ENCODE measurements at regions not wholly inside any gene's neighbourhood (a gene's known extent, or its start where the extent isn't known, plus 50 kb on each side); places are given as distances from the start of the nearest gene placed in this dataset.

DNA sequence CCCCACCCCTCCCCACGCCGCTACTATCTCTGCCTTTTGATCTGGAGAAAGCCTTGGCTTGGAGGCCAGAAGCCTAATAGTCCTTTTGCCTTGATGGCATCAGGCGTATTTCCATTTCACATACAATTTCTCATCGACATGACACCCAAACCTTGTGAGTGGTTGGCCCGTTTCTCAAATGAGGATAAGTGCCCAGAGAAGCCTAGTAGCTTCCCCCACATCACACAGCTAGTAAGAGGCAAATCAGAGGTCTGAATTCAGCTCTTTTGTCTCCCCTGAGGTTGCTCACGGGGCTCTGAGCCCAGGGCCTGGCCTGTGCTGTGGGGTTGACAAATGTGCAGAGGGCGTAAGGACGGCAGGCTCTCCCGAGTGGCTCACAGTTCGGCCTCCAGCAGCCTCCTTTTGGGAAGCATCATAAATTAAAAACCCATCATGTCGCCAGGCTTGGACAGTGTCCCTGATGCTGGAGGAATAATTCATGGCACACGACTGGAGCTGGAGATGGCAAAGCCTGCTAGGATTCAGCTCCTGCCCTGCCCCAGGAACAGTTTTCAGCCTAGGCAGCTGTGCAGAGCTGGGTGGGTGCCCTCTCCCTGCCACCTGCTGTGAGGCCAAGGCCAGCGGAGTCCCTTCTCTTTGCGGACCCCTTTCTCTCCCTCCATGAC is 263.8 kb downstream of the NSG2 start:
- no peaks in the 10 kb centered on the region for H3K27me3 ChIP-seq (replicated peaks; ENCODE audit: insufficient read depth)
- H3K36me3 ChIP-seq: no peaks in the 10 kb centered on the region
- TF ChIP-seq CTCF (IDR thresholded peaks at IDR 0.05): no peak
- DNase-seq (ENCODE audit: low spot score) (no peak), ATAC-seq (ENCODE audit: insufficient number of reproducible peaks, low FRiP score, low read depth) (no peak)
- no peak overlapping the region for H3K27ac ChIP-seq
- H3K9me3 ChIP-seq: no peaks in the 10 kb centered on the region
- peaks cover 0 to 10% of the 10 kb centered on the region in 2 donors for H3K4me1 ChIP-seq (ENCODE audit: control insufficient read depth in 1 of 2, low read depth in 2 of 2)
- no peak overlapping the region for H3K4me3 ChIP-seq

DNA sequence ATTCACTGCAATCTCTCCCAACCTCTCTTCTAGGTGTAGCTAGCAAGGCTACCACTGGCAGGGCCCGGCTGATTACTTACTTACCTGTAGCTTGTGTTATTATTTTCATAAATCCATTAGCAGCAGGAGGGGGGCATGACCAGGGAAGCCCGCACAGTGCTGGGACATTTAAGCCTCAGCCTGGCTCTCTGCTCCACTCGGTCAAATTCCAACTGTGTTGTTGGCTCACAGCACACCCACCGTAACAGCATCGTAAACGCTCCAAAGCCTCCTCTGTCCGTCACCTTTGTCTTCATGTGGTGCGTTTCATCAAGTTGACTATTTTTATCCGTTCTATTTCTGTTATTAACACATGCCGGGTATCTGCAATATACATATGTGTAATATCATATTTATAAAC is 264.7 kb downstream of the NSG2 start:
- no peak for TF ChIP-seq CTCF (IDR thresholded peaks at IDR 0.05)
- no peak overlapping the region for H3K27ac ChIP-seq
- H3K4me3 ChIP-seq: no peak overlapping the region
- no peaks in the 10 kb centered on the region for H3K9me3 ChIP-seq
- ATAC-seq (ENCODE audit: insufficient number of reproducible peaks, low FRiP score, low read depth) (no peak), DNase-seq (ENCODE audit: low spot score) (no peak)
- H3K36me3 ChIP-seq: no peaks in the 10 kb centered on the region
- H3K27me3 ChIP-seq (replicated peaks; ENCODE audit: insufficient read depth): no peaks in the 10 kb centered on the region
- H3K4me1 ChIP-seq (ENCODE audit: control insufficient read depth in 1 of 2, low read depth in 2 of 2): peaks cover 0 to 10% of the 10 kb centered on the region in 2 donors

DNA sequence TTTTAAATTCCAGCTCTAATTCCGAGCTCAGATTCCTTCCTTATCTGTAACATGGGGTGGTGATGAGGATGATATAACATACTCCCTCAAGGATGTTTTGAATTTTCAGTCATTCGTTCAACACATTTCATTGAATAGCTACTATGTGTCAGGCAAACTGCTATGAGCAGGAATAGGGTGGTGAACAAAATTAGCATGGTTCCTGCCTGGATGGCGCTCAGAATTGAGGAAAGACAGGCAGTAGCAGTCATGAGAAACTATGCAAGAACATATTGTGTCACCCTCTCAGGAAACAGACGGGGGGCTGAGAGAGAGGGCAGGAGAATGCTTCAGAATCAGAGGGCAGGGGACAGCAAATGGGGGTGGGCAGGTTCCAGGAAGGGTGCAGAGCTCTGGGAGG is 265.2 kb downstream of the NSG2 start:
- DNase-seq (ENCODE audit: low spot score): no peak
- H3K27me3 ChIP-seq (replicated peaks; ENCODE audit: insufficient read depth): no peaks in the 10 kb centered on the region
- ATAC-seq (ENCODE audit: insufficient number of reproducible peaks, low FRiP score, low read depth): no peak
- no peak overlapping the region for H3K27ac ChIP-seq
- H3K36me3 ChIP-seq: no peaks in the 10 kb centered on the region
- peaks cover 0 to 10% of the 10 kb centered on the region in 2 donors for H3K4me1 ChIP-seq (ENCODE audit: control insufficient read depth in 1 of 2, low read depth in 2 of 2)
- H3K4me3 ChIP-seq: no peak overlapping the region
- no peaks in the 10 kb centered on the region for H3K9me3 ChIP-seq
- TF ChIP-seq CTCF (IDR thresholded peaks at IDR 0.05): no peak

- no peaks in the 10 kb centered on the region for H3K9me3 ChIP-seq
- no peaks in the 10 kb centered on the region for H3K27me3 ChIP-seq (replicated peaks; ENCODE audit: insufficient read depth)
- H3K27ac ChIP-seq: no peak overlapping the region
- peaks cover 0 to 10% of the 10 kb centered on the region in 2 donors for H3K4me1 ChIP-seq (ENCODE audit: control insufficient read depth in 1 of 2, low read depth in 2 of 2)
- ATAC-seq (ENCODE audit: insufficient number of reproducible peaks, low FRiP score, low read depth) (no peak), DNase-seq (ENCODE audit: low spot score) (no peak)
- no peak for TF ChIP-seq CTCF (IDR thresholded peaks at IDR 0.05)
- no peak overlapping the region for H3K4me3 ChIP-seq
- no peaks in the 10 kb centered on the region for H3K36me3 ChIP-seq
Observed at GRCh38 chr5:174311121-174311520, 265.6 kb downstream of the NSG2 start.

DNA sequence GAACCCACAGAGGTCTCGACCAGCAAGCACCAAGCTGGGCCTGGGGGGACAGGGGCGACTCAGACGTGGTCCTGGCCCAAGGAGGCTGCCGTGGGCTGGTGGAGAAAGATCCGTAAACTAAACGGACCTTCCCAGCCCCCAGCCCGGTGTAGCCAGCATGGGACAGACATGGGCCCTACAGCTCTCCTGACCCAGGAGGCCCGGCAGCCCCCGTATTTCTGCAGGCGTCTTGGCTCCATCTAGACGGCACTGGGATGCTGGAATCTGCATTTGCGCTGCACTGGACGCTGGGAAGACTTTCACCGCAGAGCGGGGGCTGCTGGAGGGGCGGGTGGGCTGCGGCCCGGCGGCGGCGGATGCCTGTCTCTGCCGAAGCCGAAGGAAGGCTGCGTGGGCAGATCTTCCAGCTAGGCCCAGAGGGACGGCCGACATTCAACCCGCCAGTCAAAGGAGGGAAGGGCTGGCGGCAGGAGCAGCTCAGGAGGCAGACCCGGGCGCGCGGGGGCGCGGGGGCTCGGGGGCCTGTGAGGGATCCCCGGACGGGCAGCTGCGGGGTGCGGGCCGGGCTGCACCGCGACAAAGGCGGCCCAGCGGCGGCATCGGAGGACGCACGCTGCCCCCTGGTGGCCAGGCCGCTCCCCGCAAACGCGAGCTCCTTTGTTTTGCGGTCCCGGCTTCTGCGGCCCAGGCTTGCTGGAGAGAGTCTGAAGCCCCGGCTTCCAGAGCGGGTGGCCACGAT is 266.2 kb downstream of the NSG2 start:
- TF ChIP-seq CTCF (IDR thresholded peaks at IDR 0.05): peak; percentile 93
- Histone ChIP-seq H3K4me3 (peak overlapping the region; percentile 75), H3K27me3 (replicated peaks; ENCODE audit: insufficient read depth) (no peaks in the 10 kb centered on the region), H3K9me3 (no peaks in the 10 kb centered on the region), H3K36me3 (no peaks in the 10 kb centered on the region), H3K4me1 (ENCODE audit: control insufficient read depth in 1 of 2, low read depth in 2 of 2) (peaks cover 0 to 10% of the 10 kb centered on the region in 2 donors), H3K27ac (no peak overlapping the region)
- DNase-seq (ENCODE audit: low spot score): no peak
- ATAC-seq (ENCODE audit: insufficient number of reproducible peaks, low FRiP score, low read depth): no peak

All from thoracic aorta (tissue), 2 donors.